GM19324 (cell line): ENCODE measurements at regions not wholly inside any gene's neighbourhood (a gene's known extent, or its start where the extent isn't known, plus 50 kb on each side); places are given as distances from the start of the nearest gene placed in this dataset.
"Not testable (repeated sequence)": the region's sequence is repeated elsewhere in the genome, so short reads cannot be mapped to it uniquely, and the experiment has no call there.

Experiments
- ATAC-seq: cut with Tn5 transposase; IDR thresholded peaks from one replicate; pipeline ENCODE4 v1.9.1; 2021; ENCODE audit warnings: mild to moderate bottlenecking, moderate library complexity; ENCODE audit not compliant: unreplicated experiment, low FRiP score

GRCh38 chr5:111993242-111993641 lies 236.2 kb upstream of the NREP start:
- no peak for ATAC-seq

DNA sequence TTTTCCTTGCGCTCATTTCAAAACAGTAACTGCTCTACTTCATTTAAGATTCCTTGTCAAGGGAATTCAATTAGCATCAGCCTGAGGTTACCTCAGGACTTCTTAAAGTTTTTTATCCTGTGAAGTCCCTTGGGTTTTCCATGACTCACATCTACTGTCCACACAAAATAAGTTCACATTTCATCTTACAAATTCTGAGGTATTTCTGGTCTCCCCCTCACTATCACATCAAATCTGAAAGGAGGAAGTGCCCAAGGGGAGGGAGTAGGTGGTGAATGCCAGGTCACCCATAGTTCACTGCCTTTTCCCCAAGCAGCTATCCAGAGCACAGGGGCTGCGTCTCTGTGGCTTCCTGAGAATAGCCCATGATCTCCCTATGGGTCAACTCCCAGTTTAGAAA lies 227.1 kb upstream of the NREP start:
- no peak for ATAC-seq

DNA sequence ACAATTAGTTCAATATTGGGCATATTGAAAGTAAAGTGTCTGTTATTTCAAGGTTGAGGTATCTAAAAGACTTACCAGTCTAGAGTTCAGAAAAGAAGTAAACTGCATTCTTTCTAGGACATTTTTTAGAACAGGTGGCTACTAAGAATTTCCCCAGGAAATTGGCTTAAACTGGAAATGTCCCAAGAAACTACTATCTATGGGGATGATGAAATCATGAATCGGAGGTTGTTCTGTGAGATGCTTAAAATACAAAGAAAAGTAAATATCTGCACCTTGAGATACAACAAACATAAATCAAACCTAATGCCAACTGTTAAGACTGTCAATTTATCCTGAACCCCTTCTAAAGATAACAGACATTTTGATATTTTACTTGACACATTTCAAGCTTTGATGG lies 226.5 kb upstream of the NREP start:
- no peak for ATAC-seq

DNA sequence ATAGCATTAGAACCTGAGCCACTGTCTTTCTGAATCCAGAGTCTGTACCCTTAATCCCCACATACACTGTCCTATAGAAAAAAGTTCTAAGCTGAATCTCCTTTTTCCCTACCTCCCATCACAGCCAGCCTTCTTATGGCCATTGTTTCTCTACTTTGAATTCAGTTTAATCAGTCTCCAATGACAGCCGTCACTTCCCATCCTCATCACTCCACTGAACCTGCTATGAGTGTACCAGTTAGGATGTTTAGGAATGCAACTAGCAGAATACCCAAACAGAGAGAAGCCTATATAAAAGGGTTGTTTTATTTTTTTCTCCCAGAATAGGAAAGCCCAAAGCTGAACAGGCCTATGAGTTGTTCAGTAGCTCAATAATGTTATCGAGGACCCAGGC lies 220.4 kb upstream of the NREP start:
- ATAC-seq = no peak

GRCh38 chr5:111976705-111977435 lies 219.9 kb upstream of the NREP start:
- no peak for ATAC-seq

- no peak for ATAC-seq
These were observed 218.1 kb upstream of the NREP start for GRCh38 chr5:111975133-111975532.

GRCh38 chr5:111973961-111974360 lies 217.0 kb upstream of the NREP start:
- no peak for ATAC-seq

DNA sequence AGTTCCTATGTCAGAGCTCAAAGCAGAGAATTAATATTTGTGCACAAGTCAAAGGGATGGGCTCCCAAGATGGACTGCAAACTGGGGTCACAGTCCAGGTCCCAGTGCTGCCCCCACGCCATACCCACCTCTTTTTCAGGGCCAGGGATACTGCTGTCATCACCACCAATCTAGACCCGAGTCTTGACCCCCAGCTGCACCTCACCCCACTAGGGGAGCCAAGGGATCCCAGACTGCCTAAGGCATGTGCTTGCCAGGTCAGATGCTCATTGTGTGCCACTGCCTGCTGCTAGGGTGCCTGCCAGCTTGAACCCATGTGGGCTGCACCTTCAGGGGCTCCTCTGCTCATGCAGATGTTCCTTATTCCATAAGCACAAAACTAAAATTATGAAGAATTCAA lies 215.6 kb upstream of the NREP start:
- ATAC-seq = no peak

GRCh38 chr5:111972080-111972479 lies 215.1 kb upstream of the NREP start:
- no peak for ATAC-seq

- no peak for ATAC-seq
These were observed 211.5 kb upstream of the NREP start for GRCh38 chr5:111968459-111968858.

DNA sequence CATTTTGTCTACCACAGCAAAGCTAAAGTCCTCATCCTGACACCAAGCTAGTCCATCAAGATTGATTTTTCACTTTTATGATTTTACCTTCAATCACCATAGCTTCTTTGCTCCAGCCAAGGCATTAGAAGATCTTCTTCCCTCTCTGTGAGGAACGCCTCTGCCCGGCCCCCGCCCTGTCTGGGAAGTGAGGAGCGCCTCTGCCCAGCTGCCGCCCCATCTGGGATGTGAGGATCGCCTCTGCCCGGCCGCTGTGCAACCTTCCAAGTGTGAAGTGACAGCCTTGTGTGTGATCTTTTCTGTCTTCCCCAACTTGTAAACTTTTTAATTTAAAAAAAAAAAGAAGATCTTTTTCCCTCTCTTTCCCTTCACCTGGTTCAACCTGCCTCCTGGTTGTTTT lies 210.5 kb upstream of the NREP start:
- ATAC-seq = no peak

DNA sequence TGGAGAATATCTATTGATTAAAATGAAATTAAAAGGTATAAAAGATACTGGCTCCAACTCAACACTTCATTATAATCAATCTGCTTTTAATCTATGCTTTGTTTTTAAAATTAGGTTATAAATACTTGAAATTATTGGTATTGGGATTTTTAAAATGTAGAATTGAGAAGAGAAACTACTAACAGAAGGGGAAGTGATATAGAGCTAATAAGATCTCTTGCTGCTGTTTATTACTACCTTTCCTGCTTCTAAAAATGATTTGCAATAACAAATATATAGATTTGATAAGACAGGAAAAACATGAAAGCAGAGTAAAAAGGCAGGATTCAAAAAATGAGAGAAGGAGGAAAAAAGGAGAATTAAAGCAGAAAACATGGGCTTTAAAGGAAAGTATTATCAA lies 209.3 kb upstream of the NREP start:
- ATAC-seq = no peak

- no peak for ATAC-seq
These were observed 206.6 kb upstream of the NREP start for GRCh38 chr5:111963555-111963954.

DNA sequence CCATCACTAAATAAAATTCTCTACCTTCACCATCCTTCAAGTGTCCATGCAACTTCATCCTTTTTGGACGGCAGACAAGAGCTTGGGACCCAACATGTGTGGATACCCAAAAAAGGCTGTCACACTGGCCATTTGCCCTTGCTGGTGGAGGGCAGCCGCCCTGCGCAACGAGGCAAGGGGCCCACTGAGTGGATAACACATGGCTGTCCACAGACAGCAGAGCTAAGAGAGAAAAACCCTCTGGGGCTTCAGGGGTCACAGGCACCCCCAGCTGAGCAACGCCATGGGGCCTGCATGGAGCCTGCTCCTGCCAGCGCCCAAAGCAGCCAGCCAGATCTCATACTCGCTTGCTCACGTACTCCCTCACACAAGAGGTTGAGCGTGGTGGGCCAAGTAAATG lies 205.9 kb upstream of the NREP start:
- no peak for ATAC-seq

DNA sequence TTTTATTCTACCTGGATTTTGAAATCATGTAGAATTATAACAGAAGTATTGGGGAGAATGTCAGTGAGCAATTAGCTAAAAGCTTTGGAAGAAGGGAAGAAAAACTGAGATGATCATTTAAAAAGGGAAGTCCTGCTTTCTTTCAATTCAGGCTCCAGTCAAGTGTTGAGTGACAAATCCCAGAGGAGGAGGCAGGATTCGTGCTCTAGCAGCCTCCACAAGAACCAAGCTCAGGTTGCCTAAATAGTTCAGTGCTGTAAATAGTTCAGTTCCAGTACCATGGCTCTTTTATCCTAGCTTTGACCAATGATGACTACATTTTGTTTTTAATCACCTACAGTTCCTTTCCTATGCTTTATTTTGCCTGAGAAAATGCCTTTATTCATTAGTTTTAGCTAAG lies 204.9 kb upstream of the NREP start:
- ATAC-seq = no peak

- no peak for ATAC-seq
These were observed 203.7 kb upstream of the NREP start for GRCh38 chr5:111960476-111961215.

- no peak for ATAC-seq
These were observed 201.9 kb upstream of the NREP start for GRCh38 chr5:111958851-111959250.

GRCh38 chr5:111956765-111957164 lies 199.8 kb upstream of the NREP start:
- not testable (repeated sequence) for ATAC-seq

DNA sequence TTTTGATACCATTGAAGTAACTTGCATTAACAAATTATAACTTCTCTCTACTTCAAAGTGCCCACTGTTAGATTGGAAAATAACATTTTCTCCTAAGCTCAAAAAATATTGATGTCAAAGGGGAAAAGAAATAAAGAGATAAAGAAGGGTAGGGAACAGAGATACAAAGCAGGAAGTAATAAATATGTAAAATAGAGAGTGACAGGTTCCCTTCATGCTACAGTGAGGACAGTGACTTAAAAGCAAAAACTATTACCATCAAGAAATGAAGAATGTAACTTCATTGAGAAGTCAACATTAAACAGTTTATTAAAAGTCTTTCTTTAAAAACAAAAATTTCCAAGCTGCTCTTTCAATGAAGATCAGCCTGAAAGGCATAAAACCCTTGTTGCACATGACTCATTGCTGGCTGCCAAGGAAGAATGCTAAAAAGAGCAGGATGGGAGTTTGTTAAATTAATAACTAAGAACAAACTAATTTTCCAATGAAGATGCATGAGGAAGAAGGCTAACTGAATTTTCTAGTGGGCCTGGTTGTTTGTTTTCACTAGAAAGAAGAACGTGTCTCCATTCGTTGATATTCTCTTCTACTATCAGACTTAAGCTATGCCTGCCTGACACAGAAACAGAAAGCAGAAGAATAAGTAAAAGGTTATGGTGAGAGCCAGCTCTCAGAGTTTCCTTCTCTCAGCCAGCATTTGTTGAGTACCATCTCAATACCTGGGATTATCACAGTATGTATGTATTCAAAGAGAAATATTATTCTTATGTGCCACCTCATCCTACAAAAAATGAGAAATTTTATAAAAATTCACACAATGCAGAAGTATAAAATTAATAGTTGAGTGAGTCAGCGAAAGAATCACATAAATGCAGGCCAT lies 197.8 kb upstream of the NREP start:
- peak; percentile 91 for ATAC-seq

- no peak for ATAC-seq
These were observed 196.5 kb upstream of the NREP start for GRCh38 chr5:111953351-111954127.
